H1 (cell line): ENCODE measurements at regions not wholly inside any gene's neighbourhood (a gene's known extent, or its start where the extent isn't known, plus 50 kb on each side); places are given as distances from the start of the nearest gene placed in this dataset.

Experiments
- CTCF ChIA-PET: fragments of 300-600 bp; sonication (Branson Sonifier 250); formaldehyde crosslinking; loops from one replicate; lab custom pipeline; 2021; ENCODE audit not compliant: partially characterized antibody; lab: Charles Lee
- POLR2A ChIA-PET: fragments of 300-600 bp; sonication (Branson Sonifier 250); formaldehyde crosslinking; loops from one replicate; lab custom pipeline; 2021; ENCODE audit warnings: inconsistent platforms; ENCODE audit not compliant: partially characterized antibody; lab: Charles Lee
- DNase-seq, 2 experiments: peaks; one replicate each; pipeline versions ENCODE4 v3.0.0 to v3.0.0-alpha.2; 2010 to 2022; ENCODE audit warnings: low spot score in 2 of 2, low read depth in 1 of 2, mixed read lengths in 1 of 2
- FAIRE-seq: peaks from 2 replicates; lab custom pipeline; 2011; peaks lifted over from hg19 to GRCh38; lab: Jason Lieb, UNC
- H2AFZ ChIP-seq: 2 replicates; pipeline ENCODE4 v1.8.1; 2012; ENCODE audit warnings: low read length, inconsistent platforms
- H2AK5ac ChIP-seq: 2 replicates; pipeline ENCODE4 v1.6.1; 2013; ENCODE audit warnings: low read depth, low read length
- H2BK120ac ChIP-seq: replicated peaks from 2 replicates; pipeline ENCODE3; 2013; ENCODE audit warnings: low read depth, low read length, inconsistent platforms
- H2BK12ac ChIP-seq: 2 replicates; pipeline ENCODE4 v1.6.1; 2013; ENCODE audit warnings: low read depth, low read length
- H2BK15ac ChIP-seq: 2 replicates; pipeline ENCODE4 v1.6.1; 2013; ENCODE audit warnings: low read length
- H2BK20ac ChIP-seq: 2 replicates; pipeline ENCODE4 v1.6.1; 2013; ENCODE audit warnings: low read length
- H2BK5ac ChIP-seq: 2 replicates; pipeline ENCODE4 v1.6.1; 2013; ENCODE audit warnings: low read depth, low read length
- H3K14ac ChIP-seq: 2 replicates; pipeline ENCODE4 v1.6.1; 2013; ENCODE audit warnings: inconsistent platforms; ENCODE audit not compliant: insufficient read length
- H3K18ac ChIP-seq: 2 replicates; pipeline ENCODE4 v1.6.1; 2013; ENCODE audit warnings: low read length; ENCODE audit errors: extremely low read depth
- H3K23ac ChIP-seq: 2 replicates; pipeline ENCODE4 v1.6.1; 2013; ENCODE audit warnings: inconsistent platforms; ENCODE audit not compliant: insufficient read length
- H3K23me2 ChIP-seq: 2 replicates; pipeline ENCODE4 v1.6.1; 2013; ENCODE audit warnings: low read depth, low read length
- H3K27ac ChIP-seq: 2 replicates; pipeline ENCODE4 v1.6.1; 2011; ENCODE audit warnings: low read depth, low read length, inconsistent platforms
- H3K27me3 ChIP-seq, 4 experiments: replicated peaks in 1 of 4; 1 replicate in 1 of 4; 2 replicates in 3 of 4; pipeline versions ENCODE4 v1.6.1 to v1.8.1; 2011 to 2013; ENCODE audit warnings: low read length in 3 of 4, mild to moderate bottlenecking in 3 of 4, inconsistent platforms in 2 of 4, mixed read lengths in 2 of 4, moderate library complexity in 1 of 4; ENCODE audit not compliant: control insufficient read depth in 3 of 4, insufficient read depth in 3 of 4; ENCODE audit errors: extremely low read depth in 1 of 4
- H3K36me3 ChIP-seq, 4 experiments: 2 replicates each; pipeline versions ENCODE4 v1.6.1 to v1.8.1; 2011 to 2013; ENCODE audit warnings: mild to moderate bottlenecking in 4 of 4, low read length in 3 of 4, moderate library complexity in 2 of 4, control low read depth in 1 of 4, inconsistent platforms in 1 of 4; ENCODE audit not compliant: insufficient read depth in 4 of 4, control insufficient read depth in 2 of 4
- H3K4ac ChIP-seq: replicated peaks from 2 replicates; pipeline ENCODE3; 2013; ENCODE audit warnings: low read length, low read depth, mixed read lengths, inconsistent platforms; ENCODE audit not compliant: insufficient read length
- H3K4me1 ChIP-seq, 4 experiments: replicated peaks in 1 of 4; 1 replicate in 1 of 4; 2 replicates in 3 of 4; pipeline versions ENCODE4 v1.6.1 to v1.8.1; 2011 to 2013; ENCODE audit warnings: low read length in 3 of 4, inconsistent platforms in 2 of 4, mixed read lengths in 1 of 4; ENCODE audit not compliant: insufficient read depth in 4 of 4, control insufficient read depth in 3 of 4
- H3K4me2 ChIP-seq, 2 experiments: 2 replicates each; pipeline versions ENCODE4 v1.6.1 to v1.8.1; 2011 to 2013; ENCODE audit warnings: low read depth in 2 of 2, low read length in 2 of 2, control low read depth in 1 of 2, inconsistent platforms in 1 of 2, mild to moderate bottlenecking in 1 of 2; ENCODE audit not compliant: insufficient read depth in 1 of 2
- H3K4me3 ChIP-seq, 4 experiments: fragments of 200-600, 300-600 bp in 1 of 4; sonication (generic), shearing (Covaris generic), sonication (Bioruptor Twin) in 1 of 4; 2 replicates each; pipeline versions ENCODE4 v1.5.1 to v1.8.1; 2011 to 2016; ENCODE audit warnings: low read length in 4 of 4, low read depth in 3 of 4, control low read depth in 2 of 4, inconsistent platforms in 2 of 4, mild to moderate bottlenecking in 2 of 4, mixed read lengths in 1 of 4, moderate library complexity in 1 of 4; ENCODE audit not compliant: insufficient read depth in 2 of 4; ENCODE audit errors: extremely low read depth in 1 of 4
- H3K56ac ChIP-seq: replicated peaks from 2 replicates; pipeline ENCODE3; 2013; ENCODE audit warnings: low read depth, mild to moderate bottlenecking, mixed read lengths, low read length, inconsistent platforms; ENCODE audit not compliant: insufficient read length
- H3K79me1 ChIP-seq: 2 replicates; pipeline ENCODE4 v1.6.1; 2013; ENCODE audit warnings: low read depth, low read length, control low read depth
- H3K79me2 ChIP-seq, 2 experiments: 2 replicates each; pipeline versions ENCODE4 v1.6.1 to v1.8.1; 2012 to 2013; ENCODE audit warnings: low read length in 2 of 2, mild to moderate bottlenecking in 2 of 2, inconsistent platforms in 1 of 2; ENCODE audit not compliant: insufficient read depth in 2 of 2, control insufficient read depth in 1 of 2
- H3K9ac ChIP-seq, 4 experiments: replicated peaks in 1 of 4; 1 replicate in 1 of 4; 2 replicates in 3 of 4; pipeline versions ENCODE4 v1.6.1 to v1.8.1; 2011 to 2013; ENCODE audit warnings: low read depth in 3 of 4, low read length in 3 of 4, control low read depth in 2 of 4, mild to moderate bottlenecking in 2 of 4, moderate library complexity in 2 of 4, inconsistent platforms in 1 of 4; ENCODE audit errors: extremely low read depth in 1 of 4
- H3K9me3 ChIP-seq, 2 experiments: 2 replicates each; pipeline versions ENCODE4 v1.6.1 to v1.8.1; 2012 to 2013; ENCODE audit warnings: mild to moderate bottlenecking in 2 of 2, moderate library complexity in 2 of 2, control low read depth in 1 of 2, inconsistent platforms in 1 of 2, low read depth in 1 of 2, low read length in 1 of 2, mixed read lengths in 1 of 2; ENCODE audit not compliant: insufficient read depth in 2 of 2
- H4K20me1 ChIP-seq, 2 experiments: replicated peaks in 1 of 2; 2 replicates each; pipeline versions ENCODE3 to v1.8.1; 2011 to 2013; ENCODE audit warnings: inconsistent platforms in 2 of 2, low read length in 2 of 2, mild to moderate bottlenecking in 1 of 2; ENCODE audit not compliant: insufficient read depth in 2 of 2, control insufficient read depth in 1 of 2
- H4K5ac ChIP-seq: 2 replicates; pipeline ENCODE4 v1.6.1; 2013; ENCODE audit warnings: low read length, low read depth, mixed read lengths, inconsistent platforms; ENCODE audit not compliant: insufficient read length
- H4K8ac ChIP-seq: 2 replicates; pipeline ENCODE4 v1.8.0; 2013; ENCODE audit warnings: mild to moderate bottlenecking, moderate library complexity, low read length, inconsistent platforms; ENCODE audit not compliant: insufficient read depth; ENCODE audit errors: extremely low read depth
- H4K91ac ChIP-seq: replicated peaks from 2 replicates; pipeline ENCODE3; 2013; ENCODE audit warnings: low read length, mixed read lengths, inconsistent platforms; ENCODE audit not compliant: insufficient read length
- CBX5 ChIP-seq: fragments of 300-800, 300-1000 bp; sonication (generic); IDR thresholded peaks from 2 replicates; pipeline ENCODE4 v1.7.1; 2016; ENCODE audit warnings: antibody characterized with exemption, low read length, low read depth
- CHD2 ChIP-seq: IDR thresholded peaks from 2 replicates; pipeline ENCODE4 v1.6.1; 2012; ENCODE audit warnings: low read length, improper control_type of control experiment
- WGBS, 2 experiments: shearing (Covaris generic) in 1 of 2; methylation state at CpG; one replicate each; pipeline versions ENCODE4 v1.1.6 to v1.1.7; 2013 to 2015; ENCODE audit warnings: low lambda C conversion rate in 2 of 2, mixed read lengths in 2 of 2, inconsistent platforms in 1 of 2, low coverage in 1 of 2, missing lambda C conversion rate in 1 of 2; ENCODE audit not compliant: insufficient replicate concordance in 2 of 2, insufficient coverage in 1 of 2, insufficient read length in 1 of 2; ENCODE audit errors: extremely low coverage in 1 of 2, missing lambda C conversion rate in 1 of 2; 5-methylcytosine and 5-hydroxymethylcytosine counted together

- H2BK15ac ChIP-seq = no peak overlapping the region
- H4K91ac ChIP-seq = no peak overlapping the region
- H3K23me2 ChIP-seq = no peaks in the 10 kb centered on the region
- H2BK5ac ChIP-seq = no peak overlapping the region
- no peaks in the 10 kb centered on the region for H3K27me3 ChIP-seq
- H4K5ac ChIP-seq = no peak overlapping the region
- no peak overlapping the region for H2BK20ac ChIP-seq
- 88% methylated on average over 5 of the region's 5 CpGs; no CpG with 5 or more reads in 1 of the 2 experiments for WGBS, 2 experiments
- H3K23ac ChIP-seq = no peak overlapping the region
- H3K4me1 ChIP-seq = no peaks in the 10 kb centered on the region
- H3K36me3 ChIP-seq = no peaks in the 10 kb centered on the region
- no peaks in the 10 kb centered on the region for H3K79me1 ChIP-seq
- CTCF ChIA-PET = interaction anchor here (1.0 to 2.7 kb wide), 2 partner anchors 11 to 140 kb away, joined by 4 to 11 read pairs; no protein-coding TSS in a partner anchor
- no peak overlapping the region for H3K4ac ChIP-seq
- H2AFZ ChIP-seq = no peak overlapping the region
- H4K20me1 ChIP-seq = no peaks in the 10 kb centered on the region
- H4K8ac ChIP-seq = no peak overlapping the region
- H2BK120ac ChIP-seq = no peak overlapping the region
- no peak overlapping the region for H3K14ac ChIP-seq
- no peak overlapping the region for H3K18ac ChIP-seq
- no peak overlapping the region for H2AK5ac ChIP-seq
- no peaks in the 10 kb centered on the region for H3K9me3 ChIP-seq
- H2BK12ac ChIP-seq = no peak overlapping the region
- H3K4me3 ChIP-seq = no peak overlapping the region
- H3K9ac ChIP-seq = no peak overlapping the region
- TF ChIP-seq CHD2 (no peak), CBX5 (no peak)
- H3K4me2 ChIP-seq = no peak overlapping the region
- POLR2A ChIA-PET = no interaction called here
- FAIRE-seq = no peak
- no peak overlapping the region for H3K56ac ChIP-seq
- no peaks in the 10 kb centered on the region for H3K79me2 ChIP-seq
- H3K27ac ChIP-seq = no peak overlapping the region
- no peak for DNase-seq
Observed at GRCh38 chr1:219801156-219801820, 127.1 kb downstream of the SLC30A10 start.
